ENCODE measurements at regions not wholly inside any gene's neighbourhood (a gene's known extent, or its start where the extent isn't known, plus 50 kb on each side); places are given as distances from the start of the nearest gene placed in this dataset.
A peak's percentile ranks its signal among the peaks of the same experiment; 100 is the strongest.

GRCh38 chr12:85557850-85558249, 277.8 kb downstream of the ALX1 start:
- no peak for ATAC-seq
- H3K27me3 Mint-ChIP-seq, result no peaks in the 10 kb centered on the region
- no peaks in the 10 kb centered on the region for H3K36me3 Mint-ChIP-seq

GRCh38 chr12:85558684-85559083, 277.5 kb downstream of the RASSF9 start:
- H3K9me3 Mint-ChIP-seq, result no peaks in the 10 kb centered on the region
- H3K4me1 Mint-ChIP-seq (ENCODE audit: low read depth in 2 of 2), result no peaks in the 10 kb centered on the region
- no peak overlapping the region for H3K27ac Mint-ChIP-seq
- H3K4me3 Mint-ChIP-seq, result no peak overlapping the region
- no peaks in the 10 kb centered on the region for H3K27me3 Mint-ChIP-seq
- H3K36me3 Mint-ChIP-seq, result no peaks in the 10 kb centered on the region
- DNase-seq (ENCODE audit: low spot score) (no peak), ATAC-seq (no peak)

More at GRCh38 chr12:85557850-85558249, 277.8 kb downstream of the ALX1 start:
- Mint-ChIP-seq H3K4me3 (no peak overlapping the region), H3K4me1 (ENCODE audit: low read depth in 2 of 2) (no peaks in the 10 kb centered on the region), H3K27ac (no peak overlapping the region), H3K9me3 (no peaks in the 10 kb centered on the region)
- DNase-seq (ENCODE audit: low spot score), result no peak

GRCh38 chr12:85559127-85559526, 277.1 kb downstream of the RASSF9 start:
- no peak overlapping the region for H3K27ac Mint-ChIP-seq
- H3K9me3 Mint-ChIP-seq, result no peaks in the 10 kb centered on the region
- no peaks in the 10 kb centered on the region for H3K36me3 Mint-ChIP-seq
- H3K4me1 Mint-ChIP-seq (ENCODE audit: low read depth in 2 of 2), result no peaks in the 10 kb centered on the region
- H3K4me3 Mint-ChIP-seq, result no peak overlapping the region
- H3K27me3 Mint-ChIP-seq, result no peaks in the 10 kb centered on the region
- no peak for DNase-seq (ENCODE audit: low spot score)
- no peak for ATAC-seq

GRCh38 chr12:85559536-85559935, 276.7 kb downstream of the RASSF9 start:
- Mint-ChIP-seq H3K4me3 (no peak overlapping the region), H3K4me1 (ENCODE audit: low read depth in 2 of 2) (no peaks in the 10 kb centered on the region), H3K27me3 (no peaks in the 10 kb centered on the region), H3K27ac (no peak overlapping the region), H3K9me3 (no peaks in the 10 kb centered on the region), H3K36me3 (no peaks in the 10 kb centered on the region)
- ATAC-seq (no peak), DNase-seq (ENCODE audit: low spot score) (no peak)

- Mint-ChIP-seq H3K27ac (no peak overlapping the region), H3K4me3 (no peak overlapping the region), H3K4me1 (ENCODE audit: low read depth in 2 of 2) (no peaks in the 10 kb centered on the region), H3K36me3 (no peaks in the 10 kb centered on the region), H3K27me3 (no peaks in the 10 kb centered on the region), H3K9me3 (peaks cover 3% of the 10 kb centered on the region)
- ATAC-seq (no peak), DNase-seq (ENCODE audit: low spot score) (no peak)
These were observed 273.4 kb downstream of the RASSF9 start for GRCh38 chr12:85562765-85563164.

GRCh38 chr12:85564786-85565185, 271.4 kb downstream of the RASSF9 start:
- no peak for ATAC-seq

GRCh38 chr12:85568395-85569103, 267.7 kb downstream of the RASSF9 start:
- Mint-ChIP-seq H3K9me3 (peaks cover 3% of the 10 kb centered on the region), H3K36me3 (no peaks in the 10 kb centered on the region), H3K4me1 (ENCODE audit: low read depth in 2 of 2) (no peaks in the 10 kb centered on the region), H3K4me3 (no peak overlapping the region), H3K27ac (no peak overlapping the region), H3K27me3 (no peaks in the 10 kb centered on the region)
- peak in 1 of 2 donors; percentile 60 for ATAC-seq
- DNase-seq (ENCODE audit: low spot score), result no peak

More at GRCh38 chr12:85564786-85565185, 271.4 kb downstream of the RASSF9 start:
- Mint-ChIP-seq H3K36me3 (no peaks in the 10 kb centered on the region), H3K4me1 (ENCODE audit: low read depth in 2 of 2) (no peaks in the 10 kb centered on the region), H3K27ac (no peak overlapping the region), H3K27me3 (no peaks in the 10 kb centered on the region), H3K4me3 (no peak overlapping the region), H3K9me3 (peaks cover 3% of the 10 kb centered on the region)
- no peak for DNase-seq (ENCODE audit: low spot score)

- DNase-seq (ENCODE audit: low spot score) (no peak), ATAC-seq (no peak)
- peaks cover 3% of the 10 kb centered on the region for H3K9me3 Mint-ChIP-seq
- no peaks in the 10 kb centered on the region for H3K4me1 Mint-ChIP-seq (ENCODE audit: low read depth in 2 of 2)
- no peaks in the 10 kb centered on the region for H3K36me3 Mint-ChIP-seq
- no peak overlapping the region for H3K4me3 Mint-ChIP-seq
- no peak overlapping the region for H3K27ac Mint-ChIP-seq
- no peaks in the 10 kb centered on the region for H3K27me3 Mint-ChIP-seq
These were observed 266.9 kb downstream of the RASSF9 start for GRCh38 chr12:85569261-85569660.

- DNase-seq (ENCODE audit: low spot score) (no peak), ATAC-seq (no peak)
- no peaks in the 10 kb centered on the region for H3K4me1 Mint-ChIP-seq (ENCODE audit: low read depth in 2 of 2)
- H3K27ac Mint-ChIP-seq, result no peak overlapping the region
- H3K36me3 Mint-ChIP-seq, result no peaks in the 10 kb centered on the region
- H3K27me3 Mint-ChIP-seq, result no peaks in the 10 kb centered on the region
- H3K9me3 Mint-ChIP-seq, result no peaks in the 10 kb centered on the region
- no peak overlapping the region for H3K4me3 Mint-ChIP-seq
These were observed 263.3 kb downstream of the RASSF9 start for GRCh38 chr12:85572956-85573355.

GRCh38 chr12:85573635-85574214, 262.5 kb downstream of the RASSF9 start:
- no peak overlapping the region for H3K4me3 Mint-ChIP-seq
- H3K27ac Mint-ChIP-seq, result no peak overlapping the region
- no peak for DNase-seq (ENCODE audit: low spot score)
- no peak for ATAC-seq
- no peaks in the 10 kb centered on the region for H3K27me3 Mint-ChIP-seq
- no peaks in the 10 kb centered on the region for H3K4me1 Mint-ChIP-seq (ENCODE audit: low read depth in 2 of 2)
- H3K9me3 Mint-ChIP-seq, result no peaks in the 10 kb centered on the region
- H3K36me3 Mint-ChIP-seq, result no peaks in the 10 kb centered on the region

GRCh38 chr12:85574291-85574690, 261.9 kb downstream of the RASSF9 start:
- no peak for DNase-seq (ENCODE audit: low spot score)
- Mint-ChIP-seq H3K4me3 (no peak overlapping the region), H3K4me1 (ENCODE audit: low read depth in 2 of 2) (no peaks in the 10 kb centered on the region), H3K27ac (no peak overlapping the region), H3K27me3 (no peaks in the 10 kb centered on the region), H3K36me3 (no peaks in the 10 kb centered on the region), H3K9me3 (no peaks in the 10 kb centered on the region)
- ATAC-seq, result no peak

- Mint-ChIP-seq H3K4me3 (no peak overlapping the region), H3K9me3 (no peaks in the 10 kb centered on the region), H3K27ac (no peak overlapping the region), H3K36me3 (no peaks in the 10 kb centered on the region), H3K4me1 (ENCODE audit: low read depth in 2 of 2) (no peaks in the 10 kb centered on the region), H3K27me3 (no peaks in the 10 kb centered on the region)
- ATAC-seq, result peak in 1 of 2 donors; percentile 36
- DNase-seq (ENCODE audit: low spot score), result no peak
These were observed 260.8 kb downstream of the RASSF9 start for GRCh38 chr12:85575120-85576096.

- DNase-seq (ENCODE audit: low spot score) (no peak), ATAC-seq (no peak)
- H3K4me1 Mint-ChIP-seq (ENCODE audit: low read depth in 2 of 2), result no peaks in the 10 kb centered on the region
- H3K9me3 Mint-ChIP-seq, result no peaks in the 10 kb centered on the region
- H3K36me3 Mint-ChIP-seq, result no peaks in the 10 kb centered on the region
- H3K4me3 Mint-ChIP-seq, result no peak overlapping the region
- no peak overlapping the region for H3K27ac Mint-ChIP-seq
- no peaks in the 10 kb centered on the region for H3K27me3 Mint-ChIP-seq
These were observed 255.5 kb downstream of the RASSF9 start for GRCh38 chr12:85580562-85581168.
